AG09309 (cell line): ENCODE measurements at regions not wholly inside any gene's neighbourhood (a gene's known extent, or its start where the extent isn't known, plus 50 kb on each side); places are given as distances from the start of the nearest gene placed in this dataset.

ENCODE experiments used
- DNase-seq: peaks from one replicate; pipeline ENCODE4 v3.0.0-alpha.2; 2010; ENCODE audit warnings: low read depth
- H3K4me3 ChIP-seq: 2 replicates; pipeline ENCODE4 v1.5.1; 2011; ENCODE audit warnings: mild to moderate bottlenecking, low read depth, low read length, moderate library complexity; ENCODE audit not compliant: control insufficient read depth
- CTCF ChIP-seq: IDR thresholded peaks from 2 replicates; pipeline ENCODE4 v1.5.1; 2011; ENCODE audit warnings: mild to moderate bottlenecking, low read depth, low read length, inconsistent platforms; ENCODE audit not compliant: insufficient read depth, control insufficient read depth; ENCODE audit errors: missing control alignments

GRCh38 chr20:22920898-22921297 is 114.2 kb upstream of the SSTR4 start:
- TF ChIP-seq CTCF, result no peak
- DNase-seq, result no peak

DNA sequence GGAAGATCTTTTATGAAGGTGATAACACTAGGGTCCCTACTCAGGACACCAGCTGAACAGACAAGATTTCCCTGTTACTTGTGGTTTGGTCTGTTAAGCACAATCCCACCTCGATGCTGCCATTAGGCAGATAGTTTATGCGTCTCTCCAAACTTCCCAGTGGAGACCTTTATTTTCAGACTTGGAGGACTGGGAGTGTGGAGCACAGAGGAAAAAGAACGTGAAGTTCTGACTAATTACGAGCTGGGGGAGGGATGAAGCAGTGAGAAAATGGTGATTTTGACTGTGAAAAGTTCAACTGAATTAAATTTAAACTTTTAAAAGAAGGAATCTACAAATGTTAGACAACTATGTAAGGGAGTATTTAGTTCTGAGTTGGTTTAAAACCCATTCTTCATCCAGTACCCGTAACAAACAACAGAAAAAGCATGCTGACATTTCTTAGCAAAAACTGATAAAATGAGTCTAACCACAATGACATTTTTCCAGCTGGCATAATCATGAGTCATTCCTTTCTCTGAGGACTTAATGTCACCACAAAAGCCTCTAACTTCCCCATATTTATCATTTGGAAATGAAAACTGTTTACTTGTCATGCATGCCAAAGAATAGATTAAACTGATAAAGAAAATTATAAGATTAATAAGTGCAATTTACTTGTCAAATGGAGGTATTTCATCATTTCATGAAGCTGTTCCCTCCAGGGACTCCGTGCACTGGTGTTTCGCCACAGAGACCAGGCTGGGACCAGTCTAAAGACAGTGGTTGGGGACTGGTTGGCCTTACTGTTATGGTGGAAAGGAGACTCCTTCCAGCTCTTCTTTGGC is 113.3 kb upstream of the SSTR4 start:
- H3K4me3 ChIP-seq, result no peak overlapping the region
- TF ChIP-seq CTCF, result no peak
- DNase-seq, result peak; percentile 65

More at GRCh38 chr20:22920898-22921297, 114.2 kb upstream of the SSTR4 start:
- H3K4me3 ChIP-seq, result no peak overlapping the region

- no peak for TF ChIP-seq CTCF
- H3K4me3 ChIP-seq, result no peak overlapping the region
- DNase-seq, result no peak
These were observed 112.1 kb upstream of the SSTR4 start for GRCh38 chr20:22922987-22923386.

DNA sequence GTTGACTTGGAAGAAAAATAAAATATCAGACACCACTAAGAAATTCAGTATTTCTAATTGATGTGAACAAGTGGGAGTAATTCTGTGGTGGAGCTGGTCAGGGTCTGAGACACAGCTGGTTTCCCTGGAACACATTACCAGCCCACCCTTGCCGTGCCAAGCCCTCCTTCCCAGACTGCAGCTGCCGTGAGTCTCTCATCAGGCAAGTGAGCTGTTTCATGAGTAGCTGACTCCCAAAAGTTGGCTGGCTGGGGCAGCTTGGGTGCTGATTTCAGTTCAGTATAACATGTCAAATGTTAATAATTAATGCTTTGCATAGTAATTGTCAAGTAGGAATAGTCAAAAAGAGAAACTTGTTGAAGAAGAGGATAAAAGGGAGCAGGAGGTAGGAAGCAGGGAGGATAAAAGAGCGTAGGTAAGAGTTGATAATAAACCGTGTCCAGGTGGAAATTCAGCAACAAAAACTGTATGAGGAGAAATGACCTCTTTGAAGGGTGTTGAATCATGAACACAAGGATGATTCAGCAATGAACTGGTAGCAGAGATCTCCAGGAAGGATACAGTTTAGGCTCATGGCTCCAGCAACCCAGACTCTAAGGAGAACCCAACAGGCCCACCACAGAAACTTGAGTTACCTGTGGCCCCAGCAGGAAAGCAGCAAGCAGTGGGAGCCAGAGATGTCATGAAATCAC is 110.9 kb upstream of the SSTR4 start:
- H3K4me3 ChIP-seq, result no peak overlapping the region
- no peak for TF ChIP-seq CTCF
- DNase-seq, result no peak

GRCh38 chr20:22924949-22925612 is 110.0 kb upstream of the SSTR4 start:
- DNase-seq, result no peak
- H3K4me3 ChIP-seq, result no peak overlapping the region
- TF ChIP-seq CTCF, result no peak

DNA sequence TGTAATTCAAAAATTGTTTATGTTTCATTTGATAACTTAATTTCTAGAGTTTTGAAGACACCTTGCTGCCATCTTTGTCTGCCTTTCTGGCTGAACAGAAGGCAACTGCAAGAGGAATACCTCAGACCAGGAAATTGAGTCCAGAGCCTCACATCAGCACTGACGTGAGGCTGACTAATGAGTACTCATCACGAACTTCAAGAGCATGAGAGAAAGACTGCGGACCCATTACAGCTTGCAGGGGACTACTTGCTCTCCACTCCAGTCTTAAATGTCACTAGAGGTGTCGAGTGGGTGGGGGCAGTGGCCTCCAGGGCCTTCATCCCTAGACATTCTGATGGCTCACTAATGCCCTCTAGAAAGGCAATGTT is 109.5 kb upstream of the SSTR4 start:
- no peak overlapping the region for H3K4me3 ChIP-seq
- TF ChIP-seq CTCF, result no peak
- no peak for DNase-seq
